ENCODE measurements at regions not wholly inside any gene's neighbourhood (a gene's known extent, or its start where the extent isn't known, plus 50 kb on each side); places are given as distances from the start of the nearest gene placed in this dataset.

DNA sequence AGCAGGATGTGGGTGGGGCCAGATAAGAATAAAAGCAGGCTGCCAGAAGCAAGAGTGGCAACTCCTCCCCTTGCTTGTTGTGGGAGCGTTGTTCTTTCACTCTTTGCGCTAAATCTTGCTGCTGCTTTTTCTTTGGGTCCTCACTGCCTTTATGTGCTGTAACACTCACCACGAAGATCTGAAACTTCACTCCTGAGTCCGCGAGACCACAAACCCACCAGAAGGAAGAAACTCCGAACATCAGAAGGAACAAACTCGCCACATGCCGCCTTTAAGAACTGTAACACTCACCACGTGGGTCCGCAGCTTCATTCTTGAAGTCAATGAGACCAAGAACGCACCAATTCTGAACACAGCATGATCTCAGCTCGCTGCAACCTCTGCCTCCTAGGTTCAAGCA, 72.9 kb downstream of the IL12A start:
- TF ChIP-seq EP300 (IDR thresholded peaks at IDR 0.05; ENCODE audit: borderline replicate concordance in 1 of 2, low read depth in 1 of 2, low read length in 1 of 2): no peak
- no peak for TF ChIP-seq CTCF (IDR thresholded peaks at IDR 0.05)
- TF ChIP-seq POLR2AphosphoS5 (IDR thresholded peaks at IDR 0.05; ENCODE audit: low read depth, low read length): no peak
- no peak for TF ChIP-seq NFIC (IDR thresholded peaks at IDR 0.05; ENCODE audit: borderline replicate concordance)
- no peak for TF ChIP-seq USF2 (IDR thresholded peaks at IDR 0.05; ENCODE audit: borderline replicate concordance, low read depth, low read length)
- no peak for TF ChIP-seq FOXM1 (IDR thresholded peaks at IDR 0.05; ENCODE audit: low read depth)
- TF ChIP-seq SIN3A (IDR thresholded peaks at IDR 0.05; ENCODE audit: borderline replicate concordance, low read depth, low read length): no peak
- no peak for TF ChIP-seq YY1 (IDR thresholded peaks at IDR 0.05; ENCODE audit: low read depth)
- TF ChIP-seq TAF1 (IDR thresholded peaks at IDR 0.05; ENCODE audit: borderline replicate concordance, low read depth, low read length): no peak

Data from SK-N-SH (cell line).